GM18508 (cell line): ENCODE measurements at regions not wholly inside any gene's neighbourhood (a gene's known extent, or its start where the extent isn't known, plus 50 kb on each side); places are given as distances from the start of the nearest gene placed in this dataset.

Experiments
- ATAC-seq: cut with Tn5 transposase; IDR thresholded peaks from one replicate; pipeline ENCODE4 v1.9.1; 2021; ENCODE audit warnings: moderate number of reproducible peaks; ENCODE audit not compliant: insufficient read depth, unreplicated experiment

DNA sequence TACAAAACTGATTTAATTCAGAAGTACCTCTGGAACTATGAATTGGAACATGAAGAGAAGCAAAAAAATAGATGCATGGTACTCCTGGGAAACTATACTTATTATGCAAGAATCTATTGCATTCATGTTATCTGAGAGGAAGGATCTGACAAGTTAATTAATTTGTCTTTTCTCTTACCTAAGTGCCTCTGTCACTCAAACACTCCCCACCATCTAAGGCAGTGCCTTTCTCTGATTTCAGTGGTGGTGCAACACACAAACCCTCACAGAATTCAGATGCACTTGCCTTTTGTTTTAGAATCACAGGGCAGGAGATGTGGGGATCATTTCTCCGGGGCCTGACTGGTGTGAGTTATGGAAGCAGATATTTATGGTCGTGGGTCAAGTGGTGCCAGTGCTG, 52.5 kb upstream of the C9orf72 start:
- no peak for ATAC-seq

DNA sequence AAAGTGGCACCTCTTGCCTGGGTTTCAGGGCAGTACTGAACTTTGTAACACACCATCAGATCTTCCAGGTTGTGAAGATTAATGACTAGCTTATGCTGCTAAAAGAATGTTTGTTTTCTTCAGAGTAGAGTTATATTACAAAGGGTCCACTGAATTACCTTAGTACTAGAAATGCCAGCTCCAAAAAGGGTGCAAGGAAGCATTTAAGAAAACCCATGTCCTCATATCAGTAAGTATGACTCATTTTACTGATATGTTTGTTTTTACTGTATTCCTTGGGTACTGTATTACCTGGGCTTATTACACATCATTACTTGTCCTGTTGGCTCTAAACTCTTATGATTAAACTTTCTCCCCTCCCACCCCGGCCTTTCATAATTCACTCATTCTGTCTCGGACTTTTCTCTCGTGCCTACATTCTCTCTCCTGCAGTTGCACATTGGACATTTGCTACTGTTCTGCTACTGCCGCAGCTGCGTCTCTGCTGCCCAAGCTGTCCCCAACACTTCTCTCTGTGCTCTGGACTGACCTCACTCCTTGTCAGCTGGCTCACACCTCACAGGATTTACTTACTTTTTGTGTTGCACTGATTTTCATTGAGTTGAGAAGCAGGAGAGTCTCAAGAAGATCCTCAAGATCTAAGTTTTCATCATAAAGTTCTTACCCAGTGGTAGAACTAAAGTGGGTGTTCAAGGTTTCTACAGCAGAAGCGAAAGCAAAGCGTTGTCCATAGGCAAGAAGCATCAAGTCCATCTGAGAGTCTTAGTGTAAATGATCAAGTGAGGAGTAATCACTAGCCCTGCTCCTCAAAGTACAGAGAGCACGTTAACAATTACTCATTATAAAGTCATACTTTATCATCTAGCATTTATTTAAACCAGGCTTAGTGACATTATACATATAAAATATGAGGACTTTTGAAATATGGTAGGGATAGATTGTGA, 53.2 kb upstream of the C9orf72 start:
- no peak for ATAC-seq

- ATAC-seq: no peak
Observed at GRCh38 chr9:27627188-27627564, 53.9 kb upstream of the C9orf72 start.

DNA sequence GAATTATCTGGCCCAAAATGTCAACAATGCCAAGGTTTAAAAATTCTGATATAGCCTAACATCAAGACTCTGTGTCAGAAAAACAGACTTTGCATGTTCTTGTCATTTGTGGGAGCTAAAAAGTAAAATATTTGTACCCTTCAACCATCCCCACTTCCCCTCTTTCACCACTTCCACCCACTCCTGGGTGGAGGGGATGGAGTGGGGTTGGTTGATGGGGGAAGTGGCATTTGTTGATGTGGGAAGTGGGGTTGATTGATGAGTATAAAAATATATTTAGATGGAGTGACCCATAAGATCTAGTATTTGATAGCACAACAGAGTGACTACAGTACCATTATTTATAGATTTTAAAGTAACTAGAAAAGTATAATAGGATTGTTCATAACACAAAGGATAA, 55.0 kb upstream of the C9orf72 start:
- no peak for ATAC-seq

GRCh38 chr9:27629425-27629824, 56.1 kb upstream of the C9orf72 start:
- no peak for ATAC-seq

GRCh38 chr9:27632254-27632653, 59.0 kb upstream of the C9orf72 start:
- ATAC-seq: no peak

DNA sequence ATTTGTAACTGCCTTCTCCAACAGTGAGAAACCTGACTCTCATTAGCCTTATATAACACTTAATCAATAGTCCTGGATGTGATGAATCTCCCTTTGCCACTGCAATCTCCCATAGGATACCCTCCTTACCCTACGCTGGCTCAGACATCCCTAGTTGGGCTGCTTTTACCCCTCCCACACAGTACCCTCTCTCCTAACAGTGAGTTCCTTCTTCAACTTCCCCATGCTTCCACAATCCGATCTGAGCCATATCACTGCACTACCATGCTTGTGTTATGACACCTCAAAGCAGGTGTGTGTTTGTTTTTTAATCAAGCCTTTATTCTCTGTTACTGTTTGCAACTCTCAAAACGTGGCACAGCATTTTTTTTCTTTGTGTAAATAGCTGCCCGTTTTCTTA, 60.5 kb upstream of the C9orf72 start:
- no peak for ATAC-seq

DNA sequence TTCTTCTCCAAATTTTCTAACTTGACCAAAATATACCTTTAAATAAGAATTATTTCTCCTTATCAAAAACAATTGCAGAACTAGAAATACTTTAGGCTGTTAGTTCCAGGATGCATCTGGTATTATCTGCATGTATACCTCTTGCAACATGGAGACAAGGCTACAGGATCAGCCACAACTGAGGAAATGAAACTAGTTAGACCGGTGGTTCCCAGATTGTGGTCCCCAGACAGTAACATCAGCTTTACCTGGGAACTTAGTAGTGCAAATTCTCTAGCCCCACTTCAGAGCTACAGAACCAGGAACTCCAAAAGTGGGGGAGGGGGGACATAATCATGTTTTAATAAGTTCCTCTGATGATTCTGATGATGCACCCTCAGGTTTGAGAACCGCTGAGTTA, 61.6 kb upstream of the C9orf72 start:
- ATAC-seq: no peak

- no peak for ATAC-seq
Observed at GRCh38 chr9:27638716-27639115, 65.4 kb upstream of the C9orf72 start.

GRCh38 chr9:27645161-27645840, 72.0 kb upstream of the C9orf72 start:
- ATAC-seq: no peak

DNA sequence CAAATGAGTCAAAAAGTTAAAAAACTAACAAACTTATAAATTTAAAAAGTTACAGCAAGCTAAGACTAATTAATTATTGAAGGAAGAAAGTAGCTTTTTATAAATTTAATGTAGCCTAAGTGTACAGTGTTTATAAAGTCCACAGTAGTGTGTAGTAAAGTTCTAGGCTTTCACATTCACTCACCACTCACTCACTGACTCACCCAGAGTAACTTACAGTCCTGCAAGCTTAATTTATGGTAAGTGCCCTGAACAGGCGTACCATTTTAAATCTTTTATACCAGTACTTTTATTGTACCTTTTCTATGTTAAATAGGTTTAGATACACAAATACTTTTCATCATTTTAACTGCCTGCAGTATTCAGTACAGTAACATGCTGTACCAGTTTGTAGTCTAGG, 80.0 kb upstream of the C9orf72 start:
- no peak for ATAC-seq

DNA sequence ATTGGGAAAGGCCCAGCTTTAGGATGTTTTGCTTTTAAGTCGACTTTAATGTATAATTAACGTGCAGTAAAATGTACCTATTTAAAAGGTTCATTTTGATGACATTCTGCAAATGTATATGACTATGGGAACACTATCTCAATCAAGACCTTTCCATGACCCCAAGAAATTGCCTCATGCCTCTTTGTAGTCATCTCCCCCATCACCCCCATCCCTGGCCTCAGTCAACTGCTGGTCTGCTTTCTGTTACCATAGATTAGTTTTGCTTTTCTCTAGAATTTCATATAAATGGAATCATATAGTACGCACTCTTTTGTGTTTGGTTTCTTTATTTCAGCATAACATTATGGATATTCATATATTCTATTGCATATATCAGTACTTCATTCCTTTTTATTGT, 80.7 kb upstream of the C9orf72 start:
- no peak for ATAC-seq

- ATAC-seq: no peak
Observed at GRCh38 chr9:27654629-27655285, 81.5 kb upstream of the C9orf72 start.

DNA sequence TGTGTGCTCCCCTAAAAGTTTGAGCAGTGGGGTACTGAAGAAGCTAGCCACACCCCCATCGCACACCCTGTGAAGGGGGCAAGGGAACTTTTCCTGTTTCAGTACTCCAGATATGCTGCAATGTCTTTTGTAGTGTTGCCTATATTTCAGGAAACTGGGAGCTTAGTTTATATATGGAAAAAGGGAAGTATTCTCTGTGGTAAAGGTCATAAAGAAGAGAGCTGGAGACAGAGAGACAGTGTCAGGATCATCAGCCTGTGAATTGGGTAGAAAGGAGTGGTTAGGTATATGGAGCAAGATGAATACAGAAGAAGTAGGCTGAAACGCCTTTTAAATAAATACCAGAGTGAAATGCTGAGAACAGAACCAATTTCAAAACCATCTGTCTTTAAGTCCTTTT, 82.2 kb upstream of the C9orf72 start:
- no peak for ATAC-seq

DNA sequence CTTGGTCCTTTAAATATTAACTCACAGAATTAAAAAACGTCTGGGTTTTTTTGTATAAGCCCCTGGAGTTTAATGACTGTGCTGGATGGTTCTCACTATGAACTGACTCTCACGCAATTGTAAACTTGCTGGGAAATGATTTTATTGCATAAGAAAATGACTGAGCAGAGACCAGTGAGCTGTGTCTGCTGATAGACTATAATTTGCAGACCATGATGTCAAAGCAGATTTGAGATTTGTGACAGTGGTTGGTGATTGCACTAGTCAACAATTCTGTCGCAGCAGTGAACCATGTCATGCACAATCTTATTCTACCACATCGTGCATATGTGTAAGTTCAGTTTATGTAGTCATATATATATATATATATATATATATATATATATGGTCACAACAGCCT, 85.7 kb upstream of the C9orf72 start:
- ATAC-seq: no peak

DNA sequence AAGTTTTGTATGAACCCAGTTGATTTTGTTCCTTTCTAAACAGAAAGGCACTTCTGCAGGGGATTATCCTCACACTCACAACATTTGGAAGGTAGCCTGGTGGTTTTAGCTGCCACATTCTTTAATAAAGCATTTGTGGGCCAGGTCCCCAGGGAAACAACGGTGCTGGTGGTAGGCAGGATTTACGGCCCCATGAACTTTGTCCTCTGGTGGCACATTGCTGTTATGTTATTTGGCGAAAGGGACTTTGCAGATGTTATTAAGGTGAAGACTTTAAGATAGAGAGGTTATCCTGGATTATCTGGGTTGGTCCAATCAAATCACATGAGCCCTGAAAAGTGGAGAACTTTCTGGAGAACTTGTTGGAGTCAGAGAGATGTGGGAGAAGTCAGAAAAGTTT, 86.3 kb upstream of the C9orf72 start:
- no peak for ATAC-seq

GRCh38 chr9:27660148-27660547, 86.9 kb upstream of the C9orf72 start:
- ATAC-seq: no peak

GRCh38 chr9:27663526-27663925, 90.2 kb upstream of the C9orf72 start:
- ATAC-seq: no peak

DNA sequence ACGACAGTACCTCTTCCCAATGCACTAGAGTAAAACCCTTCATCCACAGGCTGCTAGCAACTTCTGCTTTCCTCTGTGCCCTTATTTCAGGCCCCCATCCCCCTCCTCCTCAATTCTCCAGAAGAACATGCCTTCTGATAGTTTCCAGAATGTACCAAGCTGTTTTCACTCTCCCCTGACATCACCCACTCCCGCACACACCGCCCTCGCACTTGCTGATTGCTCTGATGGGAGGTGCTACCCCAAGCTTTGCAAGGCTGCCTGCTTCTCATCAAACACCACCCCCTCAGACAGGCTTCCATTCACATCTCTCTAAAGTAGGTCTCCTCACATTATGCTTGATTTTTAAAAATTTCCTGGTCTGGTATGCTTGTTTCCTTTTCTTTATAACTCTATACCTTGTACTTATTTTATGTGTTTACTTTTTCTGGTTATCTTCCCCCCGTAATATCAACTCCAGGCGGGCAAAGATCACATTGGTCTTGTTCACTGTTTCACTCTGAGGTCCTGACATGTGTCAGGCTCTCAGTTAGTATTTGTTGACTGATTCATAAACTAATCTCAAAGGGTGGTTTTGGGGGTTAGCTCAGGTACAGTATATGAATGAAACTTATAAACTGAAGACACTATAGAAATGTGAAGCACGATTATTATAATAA, 91.0 kb upstream of the C9orf72 start:
- no peak for ATAC-seq

DNA sequence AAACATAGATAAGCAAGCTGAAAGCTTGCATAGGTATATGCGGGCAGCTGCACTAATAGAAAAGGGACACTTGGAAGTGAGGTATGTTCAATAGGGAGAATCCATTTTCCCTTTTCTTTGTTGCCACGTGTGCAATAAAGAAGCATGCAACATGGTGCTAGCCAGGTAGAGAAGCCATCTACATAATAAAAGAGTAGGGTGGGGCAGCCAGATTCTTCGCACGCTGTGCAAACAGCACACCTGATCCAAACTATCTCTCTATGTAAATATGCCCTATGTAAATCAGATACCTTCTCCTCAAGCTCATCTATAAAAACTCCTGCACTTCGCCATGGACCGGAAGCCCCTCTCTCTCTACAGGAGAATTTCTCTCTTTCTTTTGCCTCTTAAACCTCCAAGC, 91.9 kb upstream of the C9orf72 start:
- no peak for ATAC-seq

DNA sequence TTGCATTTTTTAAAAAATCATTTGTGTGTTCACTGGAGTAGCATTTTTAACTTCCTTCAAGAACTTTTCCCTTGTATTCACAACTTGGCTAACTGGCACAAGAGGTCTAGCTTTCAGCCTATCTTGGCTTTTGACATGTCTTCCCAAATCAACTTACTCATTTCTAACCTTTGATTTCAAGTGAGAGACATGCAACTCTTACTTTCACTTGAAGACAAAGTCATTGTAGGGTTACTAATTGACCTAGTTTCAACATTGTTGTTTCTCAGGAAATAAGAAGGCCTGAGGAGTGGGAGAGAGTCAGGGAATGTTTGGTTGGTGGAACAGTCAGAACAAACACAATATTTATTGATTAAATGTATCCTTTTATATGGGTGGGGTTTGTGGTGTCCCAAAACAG, 95.0 kb upstream of the C9orf72 start:
- ATAC-seq: no peak
